Left lung (tissue), 4 donors: ENCODE measurements at regions not wholly inside any gene's neighbourhood (a gene's known extent, or its start where the extent isn't known, plus 50 kb on each side); places are given as distances from the start of the nearest gene placed in this dataset.

Source experiments
- ATAC-seq: fragments of 200-7000 bp; cut with Tn5 transposase; one replicate; pipeline ENCODE4 v1.9.1; 2020; ENCODE audit warnings: moderate library complexity
- DNase-seq, 4 donors: peaks; one replicate each; pipeline ENCODE4 v3.0.0-alpha.2; 2013 to 2020
- H3K27ac ChIP-seq, 2 donors: fragments of 200-600 bp; sonication (generic) in 1 of 2; one replicate each; pipeline versions ENCODE4 v1.5.0 to v1.8.0; 2020 to 2021
- H3K27me3 ChIP-seq, 2 donors: fragments of 200-600 bp; sonication (generic) in 1 of 2; one replicate each; pipeline versions ENCODE4 v1.5.0 to v1.8.0; 2020 to 2021
- H3K36me3 ChIP-seq, 2 donors: fragments of 200-600 bp; sonication (generic) in 1 of 2; one replicate each; pipeline versions ENCODE4 v1.5.0 to v1.8.0; 2020 to 2021
- H3K4me1 ChIP-seq, 2 donors: fragments of 200-600 bp; one replicate each; pipeline ENCODE4 v1.8.0; 2021
- H3K4me3 ChIP-seq, 2 donors: fragments of 200-600 bp; sonication (generic) in 1 of 2; one replicate each; pipeline versions ENCODE4 v1.5.0 to v1.8.0; 2020 to 2021; ENCODE audit warnings: mild to moderate bottlenecking in 1 of 2
- H3K9me3 ChIP-seq, 2 donors: fragments of 200-600 bp; sonication (generic) in 1 of 2; one replicate each; pipeline versions ENCODE4 v1.5.0 to v1.8.0; 2020 to 2021
- intact Hi-C, 2 donors: fragments of 100-400 bp; cut with DNase I; formaldehyde crosslinking; loops; one replicate each; pipeline versions ENCODE4 v1.11.2 to v1.14.2; 2022
- TF ChIP-seq, protein P1 (sequence below), 2 donors: fragments of 200-600 bp; sonication (generic) in 1 of 2; IDR thresholded peaks; one replicate each; pipeline versions ENCODE4 v1.5.0 to v1.8.0; 2021; ENCODE audit warnings: antibody characterized with exemption in 2 of 2
- donor health status: DM: no; HTN: yes; CAD: no.
- donor health status: DM: no; HTN: no; CAD: no.

DNA sequence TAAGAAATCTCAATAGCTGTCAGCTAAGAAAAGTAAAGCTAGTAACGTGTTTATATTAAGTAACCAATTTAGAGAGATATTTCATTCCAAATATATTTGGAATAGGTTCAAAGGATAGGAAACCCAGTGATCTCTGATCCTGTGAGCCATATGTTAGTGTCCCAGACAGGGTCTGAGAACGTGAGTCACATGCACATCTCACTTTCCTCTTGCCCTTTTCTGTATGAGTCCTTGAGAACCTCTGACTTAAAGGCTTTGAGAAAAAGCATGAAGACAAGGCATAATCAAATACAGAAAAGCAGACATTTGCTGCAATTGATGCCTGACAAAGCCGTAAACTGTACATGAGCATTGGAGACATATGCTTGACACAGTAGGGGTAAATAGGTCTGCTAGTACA, 655.1 kb upstream of the ADGRL3 start:
- intact Hi-C loops, result no loop called here
- DNase-seq, result no peak
- no peak for ATAC-seq
- Histone ChIP-seq H3K27ac (no peak overlapping the region), H3K27me3 (no peaks in the 10 kb centered on the region), H3K4me1 (no peaks in the 10 kb centered on the region), H3K9me3 (no peaks in the 10 kb centered on the region), H3K36me3 (no peaks in the 10 kb centered on the region), H3K4me3 (no peak overlapping the region)
- TF ChIP-seq, protein P1, sequence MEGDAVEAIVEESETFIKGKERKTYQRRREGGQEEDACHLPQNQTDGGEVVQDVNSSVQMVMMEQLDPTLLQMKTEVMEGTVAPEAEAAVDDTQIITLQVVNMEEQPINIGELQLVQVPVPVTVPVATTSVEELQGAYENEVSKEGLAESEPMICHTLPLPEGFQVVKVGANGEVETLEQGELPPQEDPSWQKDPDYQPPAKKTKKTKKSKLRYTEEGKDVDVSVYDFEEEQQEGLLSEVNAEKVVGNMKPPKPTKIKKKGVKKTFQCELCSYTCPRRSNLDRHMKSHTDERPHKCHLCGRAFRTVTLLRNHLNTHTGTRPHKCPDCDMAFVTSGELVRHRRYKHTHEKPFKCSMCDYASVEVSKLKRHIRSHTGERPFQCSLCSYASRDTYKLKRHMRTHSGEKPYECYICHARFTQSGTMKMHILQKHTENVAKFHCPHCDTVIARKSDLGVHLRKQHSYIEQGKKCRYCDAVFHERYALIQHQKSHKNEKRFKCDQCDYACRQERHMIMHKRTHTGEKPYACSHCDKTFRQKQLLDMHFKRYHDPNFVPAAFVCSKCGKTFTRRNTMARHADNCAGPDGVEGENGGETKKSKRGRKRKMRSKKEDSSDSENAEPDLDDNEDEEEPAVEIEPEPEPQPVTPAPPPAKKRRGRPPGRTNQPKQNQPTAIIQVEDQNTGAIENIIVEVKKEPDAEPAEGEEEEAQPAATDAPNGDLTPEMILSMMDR (IDR thresholded peaks at IDR 0.05), result no peak

DNA sequence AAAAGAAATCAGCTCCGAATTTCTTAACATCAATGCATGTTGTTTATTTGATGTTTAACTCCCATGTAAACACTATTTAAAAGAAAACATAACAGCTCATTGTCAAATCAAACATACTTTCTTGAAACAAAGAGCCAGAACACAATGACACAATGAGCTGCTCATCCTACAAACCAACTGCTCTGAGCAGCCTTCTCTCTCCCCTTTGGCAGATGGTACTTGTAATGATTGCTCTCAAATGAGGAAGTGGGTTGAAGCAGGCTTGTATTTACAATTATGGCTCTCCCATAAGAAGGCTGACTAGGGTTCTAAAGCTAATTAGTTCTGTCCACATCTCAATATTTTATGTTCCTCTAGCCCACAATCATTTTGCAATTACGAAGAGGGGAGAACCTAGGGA, 637.8 kb upstream of the ADGRL3 start:
- TF ChIP-seq, protein P1 (IDR thresholded peaks at IDR 0.05), result no peak
- no peak overlapping the region for H3K4me3 ChIP-seq
- H3K4me1 ChIP-seq, result no peaks in the 10 kb centered on the region
- no peaks in the 10 kb centered on the region for H3K9me3 ChIP-seq
- peak in 2 of 4 donors; percentile 59 to 74 for DNase-seq
- intact Hi-C loops, result no loop called here
- no peak overlapping the region for H3K27ac ChIP-seq
- no peaks in the 10 kb centered on the region for H3K36me3 ChIP-seq
- no peaks in the 10 kb centered on the region for H3K27me3 ChIP-seq
- no peak for ATAC-seq

DNA sequence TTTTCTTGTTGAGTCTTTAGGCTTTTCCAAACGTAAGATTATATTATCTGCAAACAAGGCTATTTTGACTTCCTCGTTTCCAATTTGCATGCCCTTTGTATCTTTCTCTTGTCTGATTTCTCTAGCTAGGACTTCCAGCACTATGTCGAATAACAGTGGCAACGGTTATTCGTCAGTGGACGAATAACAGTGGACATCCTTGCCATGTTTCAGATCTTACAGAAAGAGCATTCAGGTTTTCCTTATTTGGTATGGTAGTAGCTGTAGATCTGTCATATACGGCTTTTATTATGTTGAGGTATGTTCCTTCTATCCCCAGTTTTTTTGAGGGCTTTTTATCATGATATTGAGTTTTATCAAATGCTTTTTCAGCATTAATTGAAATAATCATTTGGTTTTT, 634.6 kb upstream of the ADGRL3 start:
- H3K27ac ChIP-seq, result no peak overlapping the region
- ATAC-seq (no peak), DNase-seq (no peak)
- H3K36me3 ChIP-seq, result no peaks in the 10 kb centered on the region
- TF ChIP-seq, protein P1 (IDR thresholded peaks at IDR 0.05), result no peak
- peaks cover 0 to 12% of the 10 kb centered on the region in 2 donors for H3K9me3 ChIP-seq
- H3K27me3 ChIP-seq, result no peaks in the 10 kb centered on the region
- H3K4me3 ChIP-seq, result no peak overlapping the region
- intact Hi-C loops, result no loop called here
- H3K4me1 ChIP-seq, result no peaks in the 10 kb centered on the region

DNA sequence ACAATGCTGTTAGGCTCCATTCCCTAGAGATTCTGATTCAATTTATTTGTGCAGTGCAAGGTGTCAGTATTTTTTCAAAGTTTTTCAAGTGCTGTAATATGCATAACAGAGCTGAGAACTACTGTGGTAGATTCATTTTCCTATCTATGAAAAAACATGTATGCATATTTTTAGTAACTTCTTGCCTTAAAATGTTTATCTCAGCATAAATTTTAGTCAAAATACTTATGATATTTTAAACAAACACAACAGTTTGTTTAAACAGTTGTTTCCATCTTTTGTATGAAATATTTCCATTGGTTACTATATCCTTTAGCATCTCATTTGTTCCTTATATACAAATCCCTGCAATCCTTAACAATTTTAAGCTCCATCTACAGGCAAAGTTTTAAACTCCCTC, 624.8 kb upstream of the ADGRL3 start:
- Histone ChIP-seq H3K27ac (no peak overlapping the region), H3K4me1 (no peaks in the 10 kb centered on the region), H3K4me3 (no peak overlapping the region), H3K9me3 (peaks cover 0 to 10% of the 10 kb centered on the region in 2 donors), H3K36me3 (no peaks in the 10 kb centered on the region), H3K27me3 (no peaks in the 10 kb centered on the region)
- ATAC-seq (no peak), DNase-seq (no peak)
- intact Hi-C loops, result no loop called here
- TF ChIP-seq, protein P1 (IDR thresholded peaks at IDR 0.05), result no peak

DNA sequence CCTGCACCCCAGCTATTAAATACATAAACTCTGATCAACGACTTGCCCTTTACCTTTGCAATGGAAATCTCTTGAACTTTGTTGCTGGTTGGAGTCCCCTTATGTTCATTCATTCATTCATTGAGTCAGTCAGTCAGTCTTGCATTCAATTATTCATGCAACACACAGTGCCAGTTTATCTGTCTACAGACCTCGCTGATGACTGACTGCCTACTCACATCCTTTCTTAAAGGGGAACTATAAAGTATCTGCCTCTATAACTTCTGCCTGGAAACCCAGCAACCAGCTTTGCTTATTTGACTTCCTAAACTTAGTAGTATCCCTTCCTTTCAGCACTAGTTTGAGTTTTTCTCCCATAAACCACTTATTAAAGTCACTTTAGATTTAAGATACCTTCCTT, 620.8 kb upstream of the ADGRL3 start:
- ATAC-seq (no peak), DNase-seq (no peak)
- H3K27me3 ChIP-seq, result no peaks in the 10 kb centered on the region
- TF ChIP-seq, protein P1 (IDR thresholded peaks at IDR 0.05), result no peak
- no peak overlapping the region for H3K27ac ChIP-seq
- H3K4me3 ChIP-seq, result no peak overlapping the region
- H3K36me3 ChIP-seq, result no peaks in the 10 kb centered on the region
- no peaks in the 10 kb centered on the region for H3K4me1 ChIP-seq
- intact Hi-C loops, result no loop called here
- H3K9me3 ChIP-seq, result peaks cover 0 to 9% of the 10 kb centered on the region in 2 donors
